ENCODE measurements at regions not wholly inside any gene's neighbourhood (a gene's known extent, or its start where the extent isn't known, plus 50 kb on each side); places are given as distances from the start of the nearest gene placed in this dataset.
"Not testable (repeated sequence)": the region's sequence is repeated elsewhere in the genome, so short reads cannot be mapped to it uniquely, and the experiment has no call there.

- Histone ChIP-seq H3K4me3 (ENCODE audit: low read depth, low read length) (no peak overlapping the region), H3K27me3 (ENCODE audit: control insufficient read depth, insufficient read depth, low read length) (no peaks in the 10 kb centered on the region), H3K36me3 (ENCODE audit: control insufficient read depth, insufficient read depth, low read length) (no peaks in the 10 kb centered on the region), H3K9me3 (ENCODE audit: control insufficient read depth, insufficient read depth, low read length) (peaks cover 3% of the 10 kb centered on the region; the same call in 1 of the 2 replicates), H3K4me1 (ENCODE audit: control insufficient read depth, insufficient read depth, low read length) (peaks cover 42% of the 10 kb centered on the region), H3K9ac (ENCODE audit: low read depth, low read length) (no peak overlapping the region), H3K27ac (ENCODE audit: low read depth, low read length) (no peak overlapping the region)
Measured at GRCh38 chr9:89674667-89675057, 69.8 kb downstream of the GADD45G start.

GRCh38 chr9:89675058-89675742 is 70.4 kb downstream of the GADD45G start:
- peaks cover 3% of the 10 kb centered on the region; the same call in 1 of the 2 replicates for H3K9me3 ChIP-seq (ENCODE audit: control insufficient read depth, insufficient read depth, low read length)
- no peak overlapping the region for H3K9ac ChIP-seq (ENCODE audit: low read depth, low read length)
- no peak overlapping the region for H3K27ac ChIP-seq (ENCODE audit: low read depth, low read length)
- H3K36me3 ChIP-seq (ENCODE audit: control insufficient read depth, insufficient read depth, low read length): no peaks in the 10 kb centered on the region
- peaks cover 44% of the 10 kb centered on the region for H3K4me1 ChIP-seq (ENCODE audit: control insufficient read depth, insufficient read depth, low read length)
- H3K27me3 ChIP-seq (ENCODE audit: control insufficient read depth, insufficient read depth, low read length): no peaks in the 10 kb centered on the region
- no peak overlapping the region for H3K4me3 ChIP-seq (ENCODE audit: low read depth, low read length)

- no peak overlapping the region for H3K27ac ChIP-seq (ENCODE audit: low read depth, low read length)
Measured at GRCh38 chr9:89676281-89676680, 71.5 kb downstream of the GADD45G start.

GRCh38 chr9:89677702-89678395 is 73.0 kb downstream of the GADD45G start:
- H3K27me3 ChIP-seq (ENCODE audit: control insufficient read depth, insufficient read depth, low read length): no peaks in the 10 kb centered on the region
- H3K27ac ChIP-seq (ENCODE audit: low read depth, low read length): peak overlapping the region; percentile 89
- H3K36me3 ChIP-seq (ENCODE audit: control insufficient read depth, insufficient read depth, low read length): no peaks in the 10 kb centered on the region
- H3K4me3 ChIP-seq (ENCODE audit: low read depth, low read length): no peak overlapping the region
- peaks cover 6% of the 10 kb centered on the region; the same call in 1 of the 2 replicates for H3K9me3 ChIP-seq (ENCODE audit: control insufficient read depth, insufficient read depth, low read length)
- peak overlapping the region; percentile 44 for H3K9ac ChIP-seq (ENCODE audit: low read depth, low read length)
- H3K4me1 ChIP-seq (ENCODE audit: control insufficient read depth, insufficient read depth, low read length): peaks cover 44% of the 10 kb centered on the region

More at GRCh38 chr9:89676281-89676680, 71.5 kb downstream of the GADD45G start:
- Histone ChIP-seq H3K36me3 (ENCODE audit: control insufficient read depth, insufficient read depth, low read length) (no peaks in the 10 kb centered on the region), H3K9ac (ENCODE audit: low read depth, low read length) (no peak overlapping the region), H3K9me3 (ENCODE audit: control insufficient read depth, insufficient read depth, low read length) (peaks cover 9% of the 10 kb centered on the region; the same call in 1 of the 2 replicates), H3K27me3 (ENCODE audit: control insufficient read depth, insufficient read depth, low read length) (no peaks in the 10 kb centered on the region), H3K4me3 (ENCODE audit: low read depth, low read length) (no peak overlapping the region), H3K4me1 (ENCODE audit: control insufficient read depth, insufficient read depth, low read length) (peaks cover 44% of the 10 kb centered on the region)

- H3K9me3 ChIP-seq (ENCODE audit: control insufficient read depth, insufficient read depth, low read length): peaks cover 6% of the 10 kb centered on the region; the same call in 1 of the 2 replicates
- H3K27ac ChIP-seq (ENCODE audit: low read depth, low read length): peak overlapping the region; percentile 89
- no peaks in the 10 kb centered on the region for H3K36me3 ChIP-seq (ENCODE audit: control insufficient read depth, insufficient read depth, low read length)
- H3K27me3 ChIP-seq (ENCODE audit: control insufficient read depth, insufficient read depth, low read length): no peaks in the 10 kb centered on the region
- H3K4me3 ChIP-seq (ENCODE audit: low read depth, low read length): peak overlapping the region; percentile 11; the same call in 1 of the 2 replicates
- H3K9ac ChIP-seq (ENCODE audit: low read depth, low read length): no peak overlapping the region
- H3K4me1 ChIP-seq (ENCODE audit: control insufficient read depth, insufficient read depth, low read length): peaks cover 44% of the 10 kb centered on the region
Measured at GRCh38 chr9:89678396-89679015, 73.7 kb downstream of the GADD45G start.

GRCh38 chr9:89679016-89679415 is 74.2 kb downstream of the GADD45G start:
- Histone ChIP-seq H3K36me3 (ENCODE audit: control insufficient read depth, insufficient read depth, low read length) (no peaks in the 10 kb centered on the region), H3K27ac (ENCODE audit: low read depth, low read length) (no peak overlapping the region), H3K4me3 (ENCODE audit: low read depth, low read length) (no peak overlapping the region), H3K27me3 (ENCODE audit: control insufficient read depth, insufficient read depth, low read length) (no peaks in the 10 kb centered on the region), H3K9ac (ENCODE audit: low read depth, low read length) (no peak overlapping the region), H3K4me1 (ENCODE audit: control insufficient read depth, insufficient read depth, low read length) (peaks cover 44% of the 10 kb centered on the region), H3K9me3 (ENCODE audit: control insufficient read depth, insufficient read depth, low read length) (peaks cover 6% of the 10 kb centered on the region; the same call in 1 of the 2 replicates)

- H3K9me3 ChIP-seq (ENCODE audit: control insufficient read depth, insufficient read depth, low read length): peaks cover 6% of the 10 kb centered on the region; the same call in 1 of the 2 replicates
- H3K4me1 ChIP-seq (ENCODE audit: control insufficient read depth, insufficient read depth, low read length): peaks cover 44% of the 10 kb centered on the region
- H3K27me3 ChIP-seq (ENCODE audit: control insufficient read depth, insufficient read depth, low read length): no peaks in the 10 kb centered on the region
- no peak overlapping the region for H3K9ac ChIP-seq (ENCODE audit: low read depth, low read length)
- H3K4me3 ChIP-seq (ENCODE audit: low read depth, low read length): no peak overlapping the region
- H3K27ac ChIP-seq (ENCODE audit: low read depth, low read length): no peak overlapping the region
- no peaks in the 10 kb centered on the region for H3K36me3 ChIP-seq (ENCODE audit: control insufficient read depth, insufficient read depth, low read length)
Measured at GRCh38 chr9:89679581-89679980, 74.8 kb downstream of the GADD45G start.

GRCh38 chr9:89680547-89681467 is 76.0 kb downstream of the GADD45G start:
- no peak overlapping the region for H3K9ac ChIP-seq (ENCODE audit: low read depth, low read length)
- H3K4me3 ChIP-seq (ENCODE audit: low read depth, low read length): no peak overlapping the region
- no peak overlapping the region for H3K27ac ChIP-seq (ENCODE audit: low read depth, low read length)
- peaks cover 6% of the 10 kb centered on the region; the same call in 1 of the 2 replicates for H3K9me3 ChIP-seq (ENCODE audit: control insufficient read depth, insufficient read depth, low read length)
- peaks cover 36% of the 10 kb centered on the region for H3K4me1 ChIP-seq (ENCODE audit: control insufficient read depth, insufficient read depth, low read length)
- H3K36me3 ChIP-seq (ENCODE audit: control insufficient read depth, insufficient read depth, low read length): no peaks in the 10 kb centered on the region
- H3K27me3 ChIP-seq (ENCODE audit: control insufficient read depth, insufficient read depth, low read length): no peaks in the 10 kb centered on the region

GRCh38 chr9:89681468-89681859 is 76.7 kb downstream of the GADD45G start:
- H3K9me3 ChIP-seq (ENCODE audit: control insufficient read depth, insufficient read depth, low read length); H3K4me3 ChIP-seq (ENCODE audit: low read depth, low read length); H3K9ac ChIP-seq (ENCODE audit: low read depth, low read length); H3K36me3 ChIP-seq (ENCODE audit: control insufficient read depth, insufficient read depth, low read length); H3K27ac ChIP-seq (ENCODE audit: low read depth, low read length); H3K27me3 ChIP-seq (ENCODE audit: control insufficient read depth, insufficient read depth, low read length): not testable (repeated sequence)
- peaks cover 37% of the 10 kb centered on the region for H3K4me1 ChIP-seq (ENCODE audit: control insufficient read depth, insufficient read depth, low read length)

GRCh38 chr9:89683626-89684025 is 78.8 kb downstream of the GADD45G start:
- no peaks in the 10 kb centered on the region for H3K27me3 ChIP-seq (ENCODE audit: control insufficient read depth, insufficient read depth, low read length)
- no peaks in the 10 kb centered on the region for H3K36me3 ChIP-seq (ENCODE audit: control insufficient read depth, insufficient read depth, low read length)
- no peak overlapping the region for H3K9ac ChIP-seq (ENCODE audit: low read depth, low read length)
- peaks cover 6% of the 10 kb centered on the region; the same call in 1 of the 2 replicates for H3K9me3 ChIP-seq (ENCODE audit: control insufficient read depth, insufficient read depth, low read length)
- H3K27ac ChIP-seq (ENCODE audit: low read depth, low read length): no peak overlapping the region
- no peak overlapping the region for H3K4me3 ChIP-seq (ENCODE audit: low read depth, low read length)
- H3K4me1 ChIP-seq (ENCODE audit: control insufficient read depth, insufficient read depth, low read length): peaks cover 32% of the 10 kb centered on the region
